GM12878 (cell line): ENCODE measurements at regions not wholly inside any gene's neighbourhood (a gene's known extent, or its start where the extent isn't known, plus 50 kb on each side); places are given as distances from the start of the nearest gene placed in this dataset.

Experiments
- CTCF ChIP-seq, 3 experiments: IDR thresholded peaks in 2 of 3; conservative IDR thresholded peaks in 1 of 3; 2 replicates each; pipeline ENCODE4 v1.5.1; 2011; ENCODE audit warnings: low read depth in 3 of 3, low read length in 3 of 3, mild to moderate bottlenecking in 3 of 3, control low read depth in 2 of 3, moderate library complexity in 2 of 3, inconsistent platforms in 1 of 3, mixed read lengths in 1 of 3; ENCODE audit not compliant: control insufficient read depth in 2 of 3, insufficient read depth in 1 of 3; ENCODE audit errors: extremely low read depth in 1 of 3
- REST ChIP-seq: IDR thresholded peaks from 2 replicates; pipeline ENCODE4 v1.6.1; 2012; ENCODE audit warnings: mild to moderate bottlenecking, low read depth, low read length

- TF ChIP-seq CTCF (IDR thresholded peaks at IDR 0.05 in 2 of 3, conservative IDR thresholded peaks at IDR 0.05 in 1 of 3; ENCODE audit: control insufficient read depth in 2 of 3, extremely low read depth in 1 of 3, insufficient read depth in 1 of 3, low read depth in 3 of 3, low read length in 3 of 3) (no peak), REST (no peak)
These were observed 158.0 kb downstream of the SEC14L1 start for GRCh38 chr17:77298811-77299210.
